Endothelial cell (in vitro differentiated cells): ENCODE measurements at regions not wholly inside any gene's neighbourhood (a gene's known extent, or its start where the extent isn't known, plus 50 kb on each side); places are given as distances from the start of the nearest gene placed in this dataset.

ENCODE experiments used
- DNase-seq: peaks from one replicate; pipeline ENCODE4 v3.0.0; 2021; ENCODE audit warnings: low spot score
- H3K27ac Mint-ChIP-seq: one replicate; pipeline ENCODE4 v1.8.0; 2021; ENCODE audit warnings: mixed read lengths, inconsistent platforms; ENCODE audit not compliant: unreplicated experiment
- H3K27me3 Mint-ChIP-seq: one replicate; pipeline ENCODE4 v1.8.0; 2021; ENCODE audit warnings: mild to moderate bottlenecking, moderate library complexity, mixed read lengths, inconsistent platforms; ENCODE audit not compliant: unreplicated experiment
- H3K36me3 Mint-ChIP-seq: one replicate; pipeline ENCODE4 v1.8.0; 2021; ENCODE audit warnings: mild to moderate bottlenecking, low read depth, mixed read lengths, inconsistent platforms; ENCODE audit not compliant: unreplicated experiment
- H3K4me1 Mint-ChIP-seq: one replicate; pipeline ENCODE4 v1.8.0; 2021; ENCODE audit warnings: mild to moderate bottlenecking, mixed read lengths, inconsistent platforms; ENCODE audit not compliant: unreplicated experiment
- H3K4me3 Mint-ChIP-seq: one replicate; pipeline ENCODE4 v1.8.0; 2021; ENCODE audit warnings: mild to moderate bottlenecking, mixed read lengths, inconsistent platforms; ENCODE audit not compliant: unreplicated experiment
- H3K9me3 Mint-ChIP-seq: one replicate; pipeline ENCODE4 v1.8.0; 2021; ENCODE audit warnings: mixed read lengths, inconsistent platforms; ENCODE audit not compliant: unreplicated experiment
- TF ChIP-seq, protein P1 (sequence below): fragments of 200-600 bp; sonication (generic); IDR thresholded peaks from one replicate; pipeline ENCODE4 v1.5.0; 2021; ENCODE audit warnings: antibody characterized with exemption; ENCODE audit not compliant: unreplicated experiment

GRCh38 chr13:21879263-21879914 lies 208.5 kb downstream of the FGF9 start:
- Mint-ChIP-seq H3K36me3 (peaks cover 3% of the 10 kb centered on the region), H3K27me3 (peaks cover 8% of the 10 kb centered on the region), H3K27ac (no peak overlapping the region), H3K4me1 (peaks cover 17% of the 10 kb centered on the region), H3K4me3 (no peak overlapping the region), H3K9me3 (no peaks in the 10 kb centered on the region)
- TF ChIP-seq, protein P1, sequence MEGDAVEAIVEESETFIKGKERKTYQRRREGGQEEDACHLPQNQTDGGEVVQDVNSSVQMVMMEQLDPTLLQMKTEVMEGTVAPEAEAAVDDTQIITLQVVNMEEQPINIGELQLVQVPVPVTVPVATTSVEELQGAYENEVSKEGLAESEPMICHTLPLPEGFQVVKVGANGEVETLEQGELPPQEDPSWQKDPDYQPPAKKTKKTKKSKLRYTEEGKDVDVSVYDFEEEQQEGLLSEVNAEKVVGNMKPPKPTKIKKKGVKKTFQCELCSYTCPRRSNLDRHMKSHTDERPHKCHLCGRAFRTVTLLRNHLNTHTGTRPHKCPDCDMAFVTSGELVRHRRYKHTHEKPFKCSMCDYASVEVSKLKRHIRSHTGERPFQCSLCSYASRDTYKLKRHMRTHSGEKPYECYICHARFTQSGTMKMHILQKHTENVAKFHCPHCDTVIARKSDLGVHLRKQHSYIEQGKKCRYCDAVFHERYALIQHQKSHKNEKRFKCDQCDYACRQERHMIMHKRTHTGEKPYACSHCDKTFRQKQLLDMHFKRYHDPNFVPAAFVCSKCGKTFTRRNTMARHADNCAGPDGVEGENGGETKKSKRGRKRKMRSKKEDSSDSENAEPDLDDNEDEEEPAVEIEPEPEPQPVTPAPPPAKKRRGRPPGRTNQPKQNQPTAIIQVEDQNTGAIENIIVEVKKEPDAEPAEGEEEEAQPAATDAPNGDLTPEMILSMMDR: no peak
- DNase-seq: no peak

- DNase-seq: no peak
- no peaks in the 10 kb centered on the region for H3K9me3 Mint-ChIP-seq
Observed at GRCh38 chr13:21882766-21883165, 211.9 kb downstream of the FGF9 start.

DNA sequence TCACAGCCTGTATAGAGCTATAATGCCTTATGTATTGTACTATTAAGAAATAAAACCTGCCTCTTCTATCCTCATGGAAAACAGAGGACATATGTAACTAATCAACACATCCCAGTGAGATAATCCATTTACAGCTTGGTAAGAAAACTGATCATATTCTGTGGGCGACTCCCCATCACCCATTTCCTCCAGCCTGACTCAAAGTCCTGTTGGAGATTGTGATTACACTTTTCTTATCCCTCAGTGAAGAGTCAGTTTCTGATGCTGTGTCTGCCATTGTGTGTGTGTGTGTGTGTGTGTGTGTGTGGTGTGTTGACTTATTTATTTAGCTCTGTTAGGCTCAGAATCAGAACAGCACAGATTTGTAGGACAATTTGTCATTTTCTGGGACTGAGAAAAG lies 212.8 kb downstream of the FGF9 start:
- no peak overlapping the region for H3K4me3 Mint-ChIP-seq
- no peak for DNase-seq
- no peaks in the 10 kb centered on the region for H3K9me3 Mint-ChIP-seq

More at GRCh38 chr13:21882766-21883165, 211.9 kb downstream of the FGF9 start:
- Mint-ChIP-seq H3K4me3 (no peak overlapping the region), H3K36me3 (peaks cover 7% of the 10 kb centered on the region), H3K4me1 (peaks cover 37% of the 10 kb centered on the region), H3K27ac (no peak overlapping the region), H3K27me3 (peaks cover 12% of the 10 kb centered on the region)
- TF ChIP-seq, protein P1: no peak

DNA sequence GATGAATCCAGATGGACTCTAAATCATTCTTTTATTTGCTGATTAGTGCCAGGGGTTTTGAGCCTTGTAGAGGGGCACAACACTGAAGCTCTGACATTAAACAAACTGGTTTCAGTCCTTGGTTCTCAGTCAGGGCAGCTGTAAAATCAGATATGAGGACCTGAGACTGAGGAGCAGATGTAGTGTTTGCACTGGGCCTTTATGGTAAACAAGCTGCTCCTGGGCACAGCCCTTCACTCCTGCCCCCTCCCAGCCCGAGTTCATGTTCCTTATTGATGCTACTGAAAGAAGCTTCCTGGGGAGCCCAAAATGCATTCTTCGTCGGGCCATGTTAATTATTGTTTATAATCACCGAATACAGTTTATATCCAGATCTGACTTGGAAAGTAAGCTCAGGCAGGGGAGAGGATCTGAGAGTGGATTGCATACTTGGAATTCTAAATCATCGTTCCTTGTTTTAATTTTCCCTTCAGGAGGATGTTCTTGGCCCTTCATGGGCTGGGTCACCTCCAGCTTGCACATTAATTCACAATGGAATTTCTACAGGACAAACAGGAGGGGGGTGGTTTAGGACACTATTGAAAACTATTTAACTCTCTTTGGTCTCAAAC lies 213.5 kb downstream of the FGF9 start:
- Mint-ChIP-seq H3K4me3 (no peak overlapping the region), H3K36me3 (peaks cover 7% of the 10 kb centered on the region), H3K9me3 (no peaks in the 10 kb centered on the region), H3K27me3 (peaks cover 12% of the 10 kb centered on the region), H3K4me1 (peaks cover 37% of the 10 kb centered on the region), H3K27ac (peak overlapping the region; percentile 67)
- no peak for DNase-seq
- TF ChIP-seq, protein P1: no peak

More for the DNA sequence above, 212.8 kb downstream of the FGF9 start:
- H3K27me3 Mint-ChIP-seq: peaks cover 12% of the 10 kb centered on the region
- H3K36me3 Mint-ChIP-seq: peaks cover 7% of the 10 kb centered on the region
- peak overlapping the region; percentile 67 for H3K27ac Mint-ChIP-seq
- TF ChIP-seq, protein P1: no peak
- peaks cover 37% of the 10 kb centered on the region for H3K4me1 Mint-ChIP-seq

- TF ChIP-seq, protein P1: no peak
- Mint-ChIP-seq H3K27ac (peak overlapping the region; percentile 67), H3K4me3 (no peak overlapping the region), H3K27me3 (peaks cover 11% of the 10 kb centered on the region), H3K36me3 (peaks cover 7% of the 10 kb centered on the region), H3K9me3 (no peaks in the 10 kb centered on the region), H3K4me1 (peaks cover 37% of the 10 kb centered on the region)
- peak; percentile 16 for DNase-seq
Observed at GRCh38 chr13:21884965-21885567, 214.2 kb downstream of the FGF9 start.
